WTC11 (cell line): ENCODE measurements at regions not wholly inside any gene's neighbourhood (a gene's known extent, or its start where the extent isn't known, plus 50 kb on each side); places are given as distances from the start of the nearest gene placed in this dataset.

Experiments used
- ATAC-seq: fragments of 200-7000 bp; cut with Tn5 transposase; 2 replicates; pipeline ENCODE4 v1.10.0; 2021; ENCODE audit warnings: mild to moderate bottlenecking, moderate library complexity
- CTCF ChIA-PET: fragments of 300-600 bp; sonication (Branson Sonifier 250); formaldehyde crosslinking; loops from one replicate; lab custom pipeline; 2021; ENCODE audit warnings: antibody characterized with exemption; lab: Charles Lee
- POLR2A ChIA-PET: fragments of 350-600 bp; sonication (Branson Sonifier 250); formaldehyde crosslinking; loops from one replicate; lab custom pipeline; 2021; ENCODE audit warnings: antibody characterized with exemption; lab: Charles Lee
- DNase-seq: peaks from one replicate; pipeline ENCODE4 v3.0.0; 2021; ENCODE audit warnings: low spot score
- H3K27ac Mint-ChIP-seq: 2 replicates; pipeline ENCODE4 v1.8.0; 2021; ENCODE audit warnings: mixed read lengths
- H3K27me3 Mint-ChIP-seq: 2 replicates; pipeline ENCODE4 v1.8.0; 2021; ENCODE audit warnings: low read depth, mild to moderate bottlenecking, moderate library complexity, mixed read lengths
- H3K36me3 Mint-ChIP-seq: 2 replicates; pipeline ENCODE4 v1.8.0; 2021; ENCODE audit warnings: mixed read lengths
- H3K4me1 Mint-ChIP-seq: 2 replicates; pipeline ENCODE4 v1.8.0; 2022; ENCODE audit warnings: mixed read lengths
- H3K4me3 Mint-ChIP-seq: 2 replicates; pipeline ENCODE4 v1.8.0; 2021; ENCODE audit warnings: mild to moderate bottlenecking, moderate library complexity, mixed read lengths
- H3K9me3 Mint-ChIP-seq: 2 replicates; pipeline ENCODE4 v1.8.0; 2021; ENCODE audit warnings: mixed read lengths
- CREM ChIP-seq: sonication (generic); formaldehyde crosslinking; IDR thresholded peaks from 2 replicates; pipeline ENCODE4 v1.8.1; 2022; ENCODE audit warnings: mild to moderate bottlenecking, missing genetic modification reagents, moderate library complexity
- ELF4 ChIP-seq: sonication (generic); formaldehyde crosslinking; IDR thresholded peaks from 2 replicates; pipeline ENCODE4 v1.8.1; 2022; ENCODE audit warnings: low read depth, mild to moderate bottlenecking, moderate library complexity, missing genetic modification reagents
- ESRRA ChIP-seq: sonication (generic); formaldehyde crosslinking; IDR thresholded peaks from 2 replicates; pipeline ENCODE4 v1.8.1; 2022; ENCODE audit warnings: mild to moderate bottlenecking, missing genetic modification reagents, borderline replicate concordance
- FOXK1 ChIP-seq: sonication (generic); formaldehyde crosslinking; IDR thresholded peaks from 2 replicates; pipeline ENCODE4 v1.8.0; 2022; ENCODE audit warnings: mild to moderate bottlenecking, moderate library complexity, missing genetic modification reagents
- IRF2 ChIP-seq: sonication (generic); formaldehyde crosslinking; IDR thresholded peaks from 2 replicates; pipeline ENCODE4 v1.8.0; 2022; ENCODE audit warnings: low read depth, missing genetic modification reagents, borderline replicate concordance
- KAT7 ChIP-seq: sonication (generic); formaldehyde crosslinking; IDR thresholded peaks from 2 replicates; pipeline ENCODE4 v1.8.1; 2023; ENCODE audit warnings: missing genetic modification reagents, mild to moderate bottlenecking, borderline replicate concordance
- MXD4 ChIP-seq: fragments of 250-450 bp; sonication (Bioruptor Pico); IDR thresholded peaks from 2 replicates; pipeline ENCODE4 v1.8.0; 2021; ENCODE audit warnings: mild to moderate bottlenecking, moderate library complexity, borderline replicate concordance
- MYBL2 ChIP-seq: sonication (generic); formaldehyde crosslinking; IDR thresholded peaks from 2 replicates; pipeline ENCODE4 v1.8.1; 2023; ENCODE audit warnings: mild to moderate bottlenecking, moderate library complexity, missing genetic modification reagents
- NR1H2 ChIP-seq: sonication (generic); formaldehyde crosslinking; IDR thresholded peaks from 2 replicates; pipeline ENCODE4 v1.9.0; 2021; ENCODE audit warnings: mild to moderate bottlenecking, moderate library complexity, missing genetic modification reagents
- NR3C1 ChIP-seq: sonication (generic); formaldehyde crosslinking; conservative IDR thresholded peaks from 2 replicates; pipeline ENCODE4 v1.8.1; 2023; ENCODE audit warnings: low read depth, mild to moderate bottlenecking, missing genetic modification reagents
- RORB ChIP-seq: fragments of 250-450 bp; sonication (Bioruptor Pico); IDR thresholded peaks from 2 replicates; pipeline ENCODE4 v1.9.0; 2021; ENCODE audit warnings: mild to moderate bottlenecking
- SMAD4 ChIP-seq: sonication (generic); formaldehyde crosslinking; IDR thresholded peaks from 2 replicates; pipeline ENCODE4 v1.8.0; 2022; ENCODE audit warnings: mild to moderate bottlenecking, missing genetic modification reagents
- SOX15 ChIP-seq: fragments of 250-450 bp; sonication (Bioruptor Pico); IDR thresholded peaks from 2 replicates; pipeline ENCODE4 v1.9.0; 2021; ENCODE audit warnings: mild to moderate bottlenecking
- TCF7 ChIP-seq: sonication (generic); formaldehyde crosslinking; IDR thresholded peaks from 2 replicates; pipeline ENCODE4 v1.8.0; 2022; ENCODE audit warnings: mild to moderate bottlenecking, low read depth, missing genetic modification reagents, moderate library complexity
- ZNF219 ChIP-seq: sonication (generic); formaldehyde crosslinking; IDR thresholded peaks from 2 replicates; pipeline ENCODE4 v1.8.0; 2023; ENCODE audit warnings: missing genetic modification reagents, mild to moderate bottlenecking, borderline replicate concordance
- ZNF232 ChIP-seq: sonication (generic); formaldehyde crosslinking; IDR thresholded peaks from 2 replicates; pipeline ENCODE4 v1.8.0; 2022; ENCODE audit warnings: mild to moderate bottlenecking, missing genetic modification reagents
- ZNF263 ChIP-seq: sonication (generic); formaldehyde crosslinking; IDR thresholded peaks from 2 replicates; pipeline ENCODE4 v1.8.1; 2022; ENCODE audit warnings: low read depth, mild to moderate bottlenecking, moderate library complexity, missing genetic modification reagents
- ZNF317 ChIP-seq: sonication (generic); formaldehyde crosslinking; IDR thresholded peaks from 2 replicates; pipeline ENCODE4 v1.8.1; 2023; ENCODE audit warnings: low read depth, mild to moderate bottlenecking, moderate library complexity, missing genetic modification reagents, borderline replicate concordance
- ZNF396 ChIP-seq: fragments of 250-450 bp; sonication (Bioruptor Pico); IDR thresholded peaks from 2 replicates; pipeline ENCODE4 v1.8.0; 2021; ENCODE audit warnings: mild to moderate bottlenecking, moderate library complexity, borderline replicate concordance
- TF ChIP-seq, protein P1 (sequence below): fragments of 250-450 bp; sonication (Bioruptor Pico); IDR thresholded peaks from 2 replicates; pipeline ENCODE4 v1.9.0; 2021; ENCODE audit warnings: mild to moderate bottlenecking, borderline replicate concordance
- TF ChIP-seq, protein P2 (sequence below): sonication (generic); formaldehyde crosslinking; IDR thresholded peaks from 2 replicates; pipeline ENCODE4 v1.8.1; 2023; ENCODE audit warnings: mild to moderate bottlenecking, missing genetic modification reagents
- TF ChIP-seq, protein P3 (sequence below): sonication (generic); formaldehyde crosslinking; IDR thresholded peaks from 2 replicates; pipeline ENCODE4 v1.8.1; 2023; ENCODE audit warnings: mild to moderate bottlenecking, moderate library complexity, missing genetic modification reagents
- TF ChIP-seq, protein P4 (sequence below): fragments of 250-450 bp; sonication (Bioruptor Pico); IDR thresholded peaks from 2 replicates; pipeline ENCODE4 v1.9.0; 2021; ENCODE audit warnings: moderate library complexity, mild to moderate bottlenecking, inconsistent platforms, borderline replicate concordance

DNA sequence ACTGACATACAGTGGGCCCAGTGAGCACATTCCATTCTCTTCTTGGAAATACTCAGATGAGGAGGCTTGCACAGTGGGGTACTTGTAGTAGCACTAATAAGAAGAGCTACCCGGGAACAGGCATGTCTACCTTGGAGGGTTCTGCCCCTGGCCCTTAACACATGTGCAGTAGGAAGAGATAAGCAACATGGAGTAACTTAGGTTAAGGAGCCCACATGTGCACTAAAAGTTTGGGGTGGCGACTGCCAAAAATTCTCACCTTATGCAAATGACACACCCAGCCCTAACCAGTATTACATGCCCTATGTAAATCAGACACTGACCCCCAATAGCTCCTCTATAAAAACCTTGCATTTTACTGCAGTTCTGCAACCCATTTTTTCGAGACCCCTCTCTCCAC is 1313.3 kb downstream of the KCNT2 start:
- POLR2A ChIA-PET, result no interaction called here
- H3K27ac Mint-ChIP-seq, result no peak overlapping the region
- peak; percentile 44; the same call in 1 of the 2 replicates for ATAC-seq
- CTCF ChIA-PET, result no interaction called here
- H3K4me1 Mint-ChIP-seq, result peaks cover 11% of the 10 kb centered on the region
- H3K9me3 Mint-ChIP-seq, result peaks cover 6% of the 10 kb centered on the region; the same call in 1 of the 2 replicates
- no peaks in the 10 kb centered on the region for H3K27me3 Mint-ChIP-seq
- no peak for TF ChIP-seq ELF4 (CRISPR knock-in tag)
- no peak for TF ChIP-seq SMAD4 (CRISPR knock-in tag)
- TF ChIP-seq NR3C1 (CRISPR knock-in tag), result no peak
- TF ChIP-seq, protein P1, sequence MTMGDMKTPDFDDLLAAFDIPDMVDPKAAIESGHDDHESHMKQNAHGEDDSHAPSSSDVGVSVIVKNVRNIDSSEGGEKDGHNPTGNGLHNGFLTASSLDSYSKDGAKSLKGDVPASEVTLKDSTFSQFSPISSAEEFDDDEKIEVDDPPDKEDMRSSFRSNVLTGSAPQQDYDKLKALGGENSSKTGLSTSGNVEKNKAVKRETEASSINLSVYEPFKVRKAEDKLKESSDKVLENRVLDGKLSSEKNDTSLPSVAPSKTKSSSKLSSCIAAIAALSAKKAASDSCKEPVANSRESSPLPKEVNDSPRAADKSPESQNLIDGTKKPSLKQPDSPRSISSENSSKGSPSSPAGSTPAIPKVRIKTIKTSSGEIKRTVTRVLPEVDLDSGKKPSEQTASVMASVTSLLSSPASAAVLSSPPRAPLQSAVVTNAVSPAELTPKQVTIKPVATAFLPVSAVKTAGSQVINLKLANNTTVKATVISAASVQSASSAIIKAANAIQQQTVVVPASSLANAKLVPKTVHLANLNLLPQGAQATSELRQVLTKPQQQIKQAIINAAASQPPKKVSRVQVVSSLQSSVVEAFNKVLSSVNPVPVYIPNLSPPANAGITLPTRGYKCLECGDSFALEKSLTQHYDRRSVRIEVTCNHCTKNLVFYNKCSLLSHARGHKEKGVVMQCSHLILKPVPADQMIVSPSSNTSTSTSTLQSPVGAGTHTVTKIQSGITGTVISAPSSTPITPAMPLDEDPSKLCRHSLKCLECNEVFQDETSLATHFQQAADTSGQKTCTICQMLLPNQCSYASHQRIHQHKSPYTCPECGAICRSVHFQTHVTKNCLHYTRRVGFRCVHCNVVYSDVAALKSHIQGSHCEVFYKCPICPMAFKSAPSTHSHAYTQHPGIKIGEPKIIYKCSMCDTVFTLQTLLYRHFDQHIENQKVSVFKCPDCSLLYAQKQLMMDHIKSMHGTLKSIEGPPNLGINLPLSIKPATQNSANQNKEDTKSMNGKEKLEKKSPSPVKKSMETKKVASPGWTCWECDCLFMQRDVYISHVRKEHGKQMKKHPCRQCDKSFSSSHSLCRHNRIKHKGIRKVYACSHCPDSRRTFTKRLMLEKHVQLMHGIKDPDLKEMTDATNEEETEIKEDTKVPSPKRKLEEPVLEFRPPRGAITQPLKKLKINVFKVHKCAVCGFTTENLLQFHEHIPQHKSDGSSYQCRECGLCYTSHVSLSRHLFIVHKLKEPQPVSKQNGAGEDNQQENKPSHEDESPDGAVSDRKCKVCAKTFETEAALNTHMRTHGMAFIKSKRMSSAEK, result no peak
- no peak for TF ChIP-seq ZNF219 (CRISPR knock-in tag)
- TF ChIP-seq ZNF396, result no peak
- TF ChIP-seq, protein P2, sequence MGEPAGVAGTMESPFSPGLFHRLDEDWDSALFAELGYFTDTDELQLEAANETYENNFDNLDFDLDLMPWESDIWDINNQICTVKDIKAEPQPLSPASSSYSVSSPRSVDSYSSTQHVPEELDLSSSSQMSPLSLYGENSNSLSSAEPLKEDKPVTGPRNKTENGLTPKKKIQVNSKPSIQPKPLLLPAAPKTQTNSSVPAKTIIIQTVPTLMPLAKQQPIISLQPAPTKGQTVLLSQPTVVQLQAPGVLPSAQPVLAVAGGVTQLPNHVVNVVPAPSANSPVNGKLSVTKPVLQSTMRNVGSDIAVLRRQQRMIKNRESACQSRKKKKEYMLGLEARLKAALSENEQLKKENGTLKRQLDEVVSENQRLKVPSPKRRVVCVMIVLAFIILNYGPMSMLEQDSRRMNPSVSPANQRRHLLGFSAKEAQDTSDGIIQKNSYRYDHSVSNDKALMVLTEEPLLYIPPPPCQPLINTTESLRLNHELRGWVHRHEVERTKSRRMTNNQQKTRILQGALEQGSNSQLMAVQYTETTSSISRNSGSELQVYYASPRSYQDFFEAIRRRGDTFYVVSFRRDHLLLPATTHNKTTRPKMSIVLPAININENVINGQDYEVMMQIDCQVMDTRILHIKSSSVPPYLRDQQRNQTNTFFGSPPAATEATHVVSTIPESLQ (CRISPR knock-in tag), result no peak
- TF ChIP-seq IRF2 (CRISPR knock-in tag), result no peak
- TF ChIP-seq, protein P3, sequence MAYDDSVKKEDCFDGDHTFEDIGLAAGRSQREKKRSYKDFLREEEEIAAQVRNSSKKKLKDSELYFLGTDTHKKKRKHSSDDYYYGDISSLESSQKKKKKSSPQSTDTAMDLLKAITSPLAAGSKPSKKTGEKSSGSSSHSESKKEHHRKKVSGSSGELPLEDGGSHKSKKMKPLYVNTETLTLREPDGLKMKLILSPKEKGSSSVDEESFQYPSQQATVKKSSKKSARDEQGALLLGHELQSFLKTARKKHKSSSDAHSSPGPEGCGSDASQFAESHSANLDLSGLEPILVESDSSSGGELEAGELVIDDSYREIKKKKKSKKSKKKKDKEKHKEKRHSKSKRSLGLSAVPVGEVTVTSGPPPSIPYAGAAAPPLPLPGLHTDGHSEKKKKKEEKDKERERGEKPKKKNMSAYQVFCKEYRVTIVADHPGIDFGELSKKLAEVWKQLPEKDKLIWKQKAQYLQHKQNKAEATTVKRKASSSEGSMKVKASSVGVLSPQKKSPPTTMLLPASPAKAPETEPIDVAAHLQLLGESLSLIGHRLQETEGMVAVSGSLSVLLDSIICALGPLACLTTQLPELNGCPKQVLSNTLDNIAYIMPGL (CRISPR knock-in tag), result no peak
- no peak for TF ChIP-seq RORB (CRISPR knock-in tag)
- TF ChIP-seq, protein P4, sequence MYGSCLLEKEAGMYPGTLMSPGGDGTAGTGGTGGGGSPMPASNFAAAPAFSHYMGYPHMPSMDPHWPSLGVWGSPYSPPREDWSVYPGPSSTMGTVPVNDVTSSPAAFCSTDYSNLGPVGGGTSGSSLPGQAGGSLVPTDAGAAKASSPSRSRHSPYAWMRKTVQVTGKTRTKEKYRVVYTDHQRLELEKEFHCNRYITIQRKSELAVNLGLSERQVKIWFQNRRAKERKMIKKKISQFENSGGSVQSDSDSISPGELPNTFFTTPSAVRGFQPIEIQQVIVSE (CRISPR knock-in tag), result no peak
- no peak for TF ChIP-seq MXD4 (CRISPR knock-in tag)
- no peak for TF ChIP-seq SOX15
- no peak for DNase-seq
- H3K4me3 Mint-ChIP-seq, result no peak overlapping the region
- no peaks in the 10 kb centered on the region for H3K36me3 Mint-ChIP-seq

DNA sequence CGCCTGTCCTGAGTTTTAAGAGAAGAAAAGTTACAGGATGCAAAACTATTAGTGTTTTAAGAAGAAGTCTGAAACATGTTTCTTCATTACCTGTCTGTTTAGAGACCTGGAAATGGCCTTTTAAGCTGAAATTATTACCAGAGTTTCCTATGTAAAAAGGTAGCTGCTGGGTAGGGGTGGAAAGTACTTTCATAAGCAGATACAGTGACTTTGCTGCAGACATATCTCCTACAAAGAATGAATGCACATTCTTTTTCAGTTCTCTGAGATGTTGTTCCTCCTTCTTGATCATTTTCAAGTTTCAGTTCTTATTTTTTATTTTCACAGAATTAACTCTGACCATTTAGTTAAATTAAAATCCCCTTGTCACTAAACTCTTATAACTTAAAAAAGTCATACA is 1329.6 kb downstream of the KCNT2 start:
- Mint-ChIP-seq H3K36me3 (no peaks in the 10 kb centered on the region), H3K27me3 (no peaks in the 10 kb centered on the region), H3K9me3 (no peaks in the 10 kb centered on the region), H3K4me3 (no peak overlapping the region), H3K27ac (no peak overlapping the region), H3K4me1 (no peaks in the 10 kb centered on the region)
- POLR2A ChIA-PET, result no interaction called here
- ATAC-seq (no peak), DNase-seq (no peak)
- CTCF ChIA-PET, result no interaction called here
- TF ChIP-seq IRF2 (CRISPR knock-in tag) (no peak), ESRRA (CRISPR knock-in tag) (no peak), MYBL2 (no peak), ZNF232 (no peak), ZNF317 (CRISPR knock-in tag) (no peak), ZNF263 (CRISPR knock-in tag) (no peak), TCF7 (CRISPR knock-in tag) (no peak), CREM (CRISPR knock-in tag) (no peak), KAT7 (no peak), MXD4 (CRISPR knock-in tag) (no peak), FOXK1 (no peak), SOX15 (no peak), NR1H2 (CRISPR knock-in tag) (no peak)
- TF ChIP-seq, protein P1, result no peak
